GM12878 (cell line): ENCODE measurements at regions not wholly inside any gene's neighbourhood (a gene's known extent, or its start where the extent isn't known, plus 50 kb on each side); places are given as distances from the start of the nearest gene placed in this dataset.

Experiments used
- ATF7 ChIP-seq: fragments of 450-650 bp; IDR thresholded peaks from 2 replicates; pipeline ENCODE4 v1.6.1; 2016; ENCODE audit warnings: low read depth, mild to moderate bottlenecking
- ETV6 ChIP-seq, 2 experiments: fragments of 450-650 bp in 1 of 2; IDR thresholded peaks in 1 of 2; conservative IDR thresholded peaks in 1 of 2; 2 replicates each; pipeline ENCODE4 v1.6.1; 2014; ENCODE audit warnings: antibody characterized with exemption in 1 of 2, borderline replicate concordance in 1 of 2, low read depth in 1 of 2, mild to moderate bottlenecking in 1 of 2, moderate library complexity in 1 of 2
- IKZF1 ChIP-seq: fragments of 450-650 bp; conservative IDR thresholded peaks from 2 replicates; pipeline ENCODE4 v1.6.1; 2017; ENCODE audit warnings: antibody characterized with exemption, mild to moderate bottlenecking
- LARP7 ChIP-seq: fragments of 450-650 bp; IDR thresholded peaks from 2 replicates; pipeline ENCODE4 v1.6.1; 2017; ENCODE audit warnings: mild to moderate bottlenecking
- MTA2 ChIP-seq: fragments of 450-650 bp; IDR thresholded peaks from 2 replicates; pipeline ENCODE4 v1.6.1; 2016; ENCODE audit warnings: low read depth, mild to moderate bottlenecking, moderate library complexity
- MYC ChIP-seq: IDR thresholded peaks from 2 replicates; pipeline ENCODE4 v1.6.1; 2011; ENCODE audit warnings: mild to moderate bottlenecking, low read length, moderate library complexity, inconsistent platforms; ENCODE audit not compliant: insufficient read depth, insufficient replicate concordance, insufficient read length, severe bottlenecking
- NBN ChIP-seq: fragments of 450-650 bp; IDR thresholded peaks from 2 replicates; pipeline ENCODE4 v1.6.1; 2016
- NFIC ChIP-seq: IDR thresholded peaks from 2 replicates; pipeline ENCODE4 v1.6.1; 2012; ENCODE audit warnings: low read depth, mild to moderate bottlenecking, inconsistent platforms, low read length, moderate library complexity
- RUNX3 ChIP-seq: IDR thresholded peaks from 2 replicates; pipeline ENCODE4 v1.6.1; 2012; ENCODE audit warnings: low read length, inconsistent platforms
- SP1 ChIP-seq: IDR thresholded peaks from one replicate; pipeline ENCODE4 v1.6.1; 2011; ENCODE audit warnings: low read depth, low read length
- TBL1XR1 ChIP-seq: IDR thresholded peaks from 2 replicates; pipeline ENCODE4 v1.6.1; 2012; ENCODE audit warnings: low read depth, low read length, improper control_type of control experiment
- TCF7 ChIP-seq: IDR thresholded peaks from 2 replicates; pipeline ENCODE4 v1.6.1; 2014; ENCODE audit warnings: antibody characterized with exemption, borderline replicate concordance
- ZNF24 ChIP-seq: fragments of 450-650 bp; IDR thresholded peaks from 2 replicates; pipeline ENCODE4 v1.6.1; 2017; ENCODE audit warnings: antibody characterized with exemption, mild to moderate bottlenecking
- TF ChIP-seq, protein P1 (sequence below): fragments of 450-650 bp; IDR thresholded peaks from 2 replicates; pipeline ENCODE4 v1.6.1; 2017; ENCODE audit warnings: low read depth, mild to moderate bottlenecking, moderate library complexity
- TF ChIP-seq, protein P2 (sequence below): fragments of 450-650 bp; IDR thresholded peaks from 2 replicates; pipeline ENCODE4 v1.6.1; 2017; ENCODE audit warnings: mild to moderate bottlenecking, moderate library complexity
- TF ChIP-seq, protein P3 (sequence below): IDR thresholded peaks from 2 replicates; pipeline ENCODE4 v1.6.1; 2011; ENCODE audit warnings: borderline replicate concordance, low read depth, mild to moderate bottlenecking, moderate library complexity, mixed read lengths, low read length; ENCODE audit not compliant: insufficient read depth; ENCODE audit errors: extremely low read length
- TF ChIP-seq, protein P4 (sequence below): IDR thresholded peaks from 2 replicates; pipeline ENCODE4 v1.6.1; 2012; ENCODE audit warnings: low read depth, low read length, improper control_type of control experiment
- TF ChIP-seq, protein P5 (sequence below): fragments of 450-650 bp; IDR thresholded peaks from 2 replicates; pipeline ENCODE4 v1.6.1; 2017; ENCODE audit warnings: mild to moderate bottlenecking, low read depth, inconsistent platforms; ENCODE audit not compliant: poor library complexity, severe bottlenecking
- TF ChIP-seq, protein P6 (sequence below): fragments of 450-650 bp; IDR thresholded peaks from 2 replicates; pipeline ENCODE4 v1.6.1; 2016; ENCODE audit warnings: mild to moderate bottlenecking

DNA sequence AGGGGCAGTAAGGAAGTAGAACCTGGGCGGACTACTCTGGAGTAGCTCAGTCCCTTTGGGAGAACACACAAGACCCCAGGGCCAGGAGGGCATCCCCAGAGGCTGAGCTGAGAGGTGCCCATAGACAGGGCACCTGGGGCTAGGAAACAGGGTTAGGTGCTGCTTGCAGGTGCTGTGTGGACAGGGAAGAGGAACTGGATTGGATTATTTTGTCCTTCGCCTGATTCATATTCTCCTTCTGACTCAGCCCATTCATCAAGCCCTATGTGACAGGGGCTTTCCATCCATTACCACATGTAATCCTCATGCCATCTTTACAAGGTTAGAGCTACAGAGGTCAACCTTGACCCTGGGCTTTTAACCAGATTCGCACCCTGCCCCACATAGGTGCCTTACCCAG, 183.9 kb downstream of the C1orf94 start (continued):
- peak in 1 of 2 experiments; percentile 85; a peak in 2 of 4 replicates for TF ChIP-seq ETV6 (conservative IDR thresholded peaks at IDR 0.05 in 1 of 2, IDR thresholded peaks at IDR 0.05 in 1 of 2; ENCODE audit: borderline replicate concordance in 1 of 2, low read depth in 1 of 2)
- peak; percentile 92 for TF ChIP-seq ATF7
- TF ChIP-seq SP1 = peak; percentile 68
- peak; percentile 37; the same call in 1 of the 2 replicates for TF ChIP-seq TBL1XR1
- TF ChIP-seq ZNF24 = peak; percentile 58; the same call in 1 of the 2 replicates
- TF ChIP-seq RUNX3 = peak; percentile 91
- TF ChIP-seq IKZF1 = peak; percentile 96
- peak; percentile 86 for TF ChIP-seq MTA2
- TF ChIP-seq, protein P1, sequence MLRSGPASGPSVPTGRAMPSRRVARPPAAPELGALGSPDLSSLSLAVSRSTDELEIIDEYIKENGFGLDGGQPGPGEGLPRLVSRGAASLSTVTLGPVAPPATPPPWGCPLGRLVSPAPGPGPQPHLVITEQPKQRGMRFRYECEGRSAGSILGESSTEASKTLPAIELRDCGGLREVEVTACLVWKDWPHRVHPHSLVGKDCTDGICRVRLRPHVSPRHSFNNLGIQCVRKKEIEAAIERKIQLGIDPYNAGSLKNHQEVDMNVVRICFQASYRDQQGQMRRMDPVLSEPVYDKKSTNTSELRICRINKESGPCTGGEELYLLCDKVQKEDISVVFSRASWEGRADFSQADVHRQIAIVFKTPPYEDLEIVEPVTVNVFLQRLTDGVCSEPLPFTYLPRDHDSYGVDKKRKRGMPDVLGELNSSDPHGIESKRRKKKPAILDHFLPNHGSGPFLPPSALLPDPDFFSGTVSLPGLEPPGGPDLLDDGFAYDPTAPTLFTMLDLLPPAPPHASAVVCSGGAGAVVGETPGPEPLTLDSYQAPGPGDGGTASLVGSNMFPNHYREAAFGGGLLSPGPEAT = peak; percentile 98
- TF ChIP-seq, protein P2, sequence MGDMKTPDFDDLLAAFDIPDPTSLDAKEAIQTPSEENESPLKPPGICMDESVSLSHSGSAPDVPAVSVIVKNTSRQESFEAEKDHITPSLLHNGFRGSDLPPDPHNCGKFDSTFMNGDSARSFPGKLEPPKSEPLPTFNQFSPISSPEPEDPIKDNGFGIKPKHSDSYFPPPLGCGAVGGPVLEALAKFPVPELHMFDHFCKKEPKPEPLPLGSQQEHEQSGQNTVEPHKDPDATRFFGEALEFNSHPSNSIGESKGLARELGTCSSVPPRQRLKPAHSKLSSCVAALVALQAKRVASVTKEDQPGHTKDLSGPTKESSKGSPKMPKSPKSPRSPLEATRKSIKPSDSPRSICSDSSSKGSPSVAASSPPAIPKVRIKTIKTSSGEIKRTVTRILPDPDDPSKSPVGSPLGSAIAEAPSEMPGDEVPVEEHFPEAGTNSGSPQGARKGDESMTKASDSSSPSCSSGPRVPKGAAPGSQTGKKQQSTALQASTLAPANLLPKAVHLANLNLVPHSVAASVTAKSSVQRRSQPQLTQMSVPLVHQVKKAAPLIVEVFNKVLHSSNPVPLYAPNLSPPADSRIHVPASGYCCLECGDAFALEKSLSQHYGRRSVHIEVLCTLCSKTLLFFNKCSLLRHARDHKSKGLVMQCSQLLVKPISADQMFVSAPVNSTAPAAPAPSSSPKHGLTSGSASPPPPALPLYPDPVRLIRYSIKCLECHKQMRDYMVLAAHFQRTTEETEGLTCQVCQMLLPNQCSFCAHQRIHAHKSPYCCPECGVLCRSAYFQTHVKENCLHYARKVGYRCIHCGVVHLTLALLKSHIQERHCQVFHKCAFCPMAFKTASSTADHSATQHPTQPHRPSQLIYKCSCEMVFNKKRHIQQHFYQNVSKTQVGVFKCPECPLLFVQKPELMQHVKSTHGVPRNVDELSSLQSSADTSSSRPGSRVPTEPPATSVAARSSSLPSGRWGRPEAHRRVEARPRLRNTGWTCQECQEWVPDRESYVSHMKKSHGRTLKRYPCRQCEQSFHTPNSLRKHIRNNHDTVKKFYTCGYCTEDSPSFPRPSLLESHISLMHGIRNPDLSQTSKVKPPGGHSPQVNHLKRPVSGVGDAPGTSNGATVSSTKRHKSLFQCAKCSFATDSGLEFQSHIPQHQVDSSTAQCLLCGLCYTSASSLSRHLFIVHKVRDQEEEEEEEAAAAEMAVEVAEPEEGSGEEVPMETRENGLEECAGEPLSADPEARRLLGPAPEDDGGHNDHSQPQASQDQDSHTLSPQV = peak; percentile 50; the same call in 1 of the 2 replicates
- TF ChIP-seq, protein P3, sequence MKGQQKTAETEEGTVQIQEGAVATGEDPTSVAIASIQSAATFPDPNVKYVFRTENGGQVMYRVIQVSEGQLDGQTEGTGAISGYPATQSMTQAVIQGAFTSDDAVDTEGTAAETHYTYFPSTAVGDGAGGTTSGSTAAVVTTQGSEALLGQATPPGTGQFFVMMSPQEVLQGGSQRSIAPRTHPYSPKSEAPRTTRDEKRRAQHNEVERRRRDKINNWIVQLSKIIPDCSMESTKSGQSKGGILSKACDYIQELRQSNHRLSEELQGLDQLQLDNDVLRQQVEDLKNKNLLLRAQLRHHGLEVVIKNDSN = no peak
- TF ChIP-seq TCF7 = peak; percentile 81
- TF ChIP-seq, protein P4, sequence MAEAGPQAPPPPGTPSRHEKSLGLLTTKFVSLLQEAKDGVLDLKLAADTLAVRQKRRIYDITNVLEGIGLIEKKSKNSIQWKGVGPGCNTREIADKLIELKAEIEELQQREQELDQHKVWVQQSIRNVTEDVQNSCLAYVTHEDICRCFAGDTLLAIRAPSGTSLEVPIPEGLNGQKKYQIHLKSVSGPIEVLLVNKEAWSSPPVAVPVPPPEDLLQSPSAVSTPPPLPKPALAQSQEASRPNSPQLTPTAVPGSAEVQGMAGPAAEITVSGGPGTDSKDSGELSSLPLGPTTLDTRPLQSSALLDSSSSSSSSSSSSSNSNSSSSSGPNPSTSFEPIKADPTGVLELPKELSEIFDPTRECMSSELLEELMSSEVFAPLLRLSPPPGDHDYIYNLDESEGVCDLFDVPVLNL = no peak
- TF ChIP-seq NBN = peak; percentile 74
- TF ChIP-seq, protein P5, sequence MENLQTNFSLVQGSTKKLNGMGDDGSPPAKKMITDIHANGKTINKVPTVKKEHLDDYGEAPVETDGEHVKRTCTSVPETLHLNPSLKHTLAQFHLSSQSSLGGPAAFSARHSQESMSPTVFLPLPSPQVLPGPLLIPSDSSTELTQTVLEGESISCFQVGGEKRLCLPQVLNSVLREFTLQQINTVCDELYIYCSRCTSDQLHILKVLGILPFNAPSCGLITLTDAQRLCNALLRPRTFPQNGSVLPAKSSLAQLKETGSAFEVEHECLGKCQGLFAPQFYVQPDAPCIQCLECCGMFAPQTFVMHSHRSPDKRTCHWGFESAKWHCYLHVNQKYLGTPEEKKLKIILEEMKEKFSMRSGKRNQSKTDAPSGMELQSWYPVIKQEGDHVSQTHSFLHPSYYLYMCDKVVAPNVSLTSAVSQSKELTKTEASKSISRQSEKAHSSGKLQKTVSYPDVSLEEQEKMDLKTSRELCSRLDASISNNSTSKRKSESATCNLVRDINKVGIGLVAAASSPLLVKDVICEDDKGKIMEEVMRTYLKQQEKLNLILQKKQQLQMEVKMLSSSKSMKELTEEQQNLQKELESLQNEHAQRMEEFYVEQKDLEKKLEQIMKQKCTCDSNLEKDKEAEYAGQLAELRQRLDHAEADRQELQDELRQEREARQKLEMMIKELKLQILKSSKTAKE = peak; percentile 64
- TF ChIP-seq MYC = no peak
- TF ChIP-seq NFIC = peak; percentile 87; the same call in 1 of the 2 replicates
- no peak for TF ChIP-seq LARP7
- TF ChIP-seq, protein P6, sequence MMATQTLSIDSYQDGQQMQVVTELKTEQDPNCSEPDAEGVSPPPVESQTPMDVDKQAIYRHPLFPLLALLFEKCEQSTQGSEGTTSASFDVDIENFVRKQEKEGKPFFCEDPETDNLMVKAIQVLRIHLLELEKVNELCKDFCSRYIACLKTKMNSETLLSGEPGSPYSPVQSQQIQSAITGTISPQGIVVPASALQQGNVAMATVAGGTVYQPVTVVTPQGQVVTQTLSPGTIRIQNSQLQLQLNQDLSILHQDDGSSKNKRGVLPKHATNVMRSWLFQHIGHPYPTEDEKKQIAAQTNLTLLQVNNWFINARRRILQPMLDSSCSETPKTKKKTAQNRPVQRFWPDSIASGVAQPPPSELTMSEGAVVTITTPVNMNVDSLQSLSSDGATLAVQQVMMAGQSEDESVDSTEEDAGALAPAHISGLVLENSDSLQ = peak; percentile 95
